ENCODE measurements at regions not wholly inside any gene's neighbourhood (a gene's known extent, or its start where the extent isn't known, plus 50 kb on each side); places are given as distances from the start of the nearest gene placed in this dataset.

GRCh38 chr12:111174251-111174960, 194.5 kb downstream of the PHETA1 start:
- no peak for DNase-seq (ENCODE audit: low read depth)

- DNase-seq (ENCODE audit: low read depth), result no peak
Observed at GRCh38 chr12:111173836-111174235, 195.1 kb downstream of the PHETA1 start.

- no peak for DNase-seq (ENCODE audit: low read depth)
Observed at GRCh38 chr12:111173391-111173790, 195.5 kb downstream of the PHETA1 start.

- DNase-seq (ENCODE audit: low read depth), result no peak
Observed at GRCh38 chr12:111172786-111173185, 196.1 kb downstream of the PHETA1 start.

GRCh38 chr12:111171832-111172231, 197.1 kb downstream of the PHETA1 start:
- DNase-seq (ENCODE audit: low read depth), result no peak

GRCh38 chr12:111171345-111171744, 197.6 kb downstream of the PHETA1 start:
- no peak for DNase-seq (ENCODE audit: low read depth)

- no peak for DNase-seq (ENCODE audit: low read depth)
Observed at GRCh38 chr12:111170543-111170942, 198.4 kb downstream of the PHETA1 start.

GRCh38 chr12:111169456-111169855, 199.4 kb downstream of the PHETA1 start:
- no peak for DNase-seq (ENCODE audit: low read depth)

- no peak for DNase-seq (ENCODE audit: low read depth)
Observed at GRCh38 chr12:111169032-111169431, 199.9 kb downstream of the PHETA1 start.

GRCh38 chr12:111168009-111168900, 200.6 kb downstream of the PHETA1 start:
- DNase-seq (ENCODE audit: low read depth), result no peak

- DNase-seq (ENCODE audit: low read depth), result no peak
Observed at GRCh38 chr12:111166779-111167540, 201.9 kb downstream of the PHETA1 start.

GRCh38 chr12:111164833-111165525, 203.9 kb downstream of the PHETA1 start:
- DNase-seq (ENCODE audit: low read depth), result no peak

- no peak for DNase-seq (ENCODE audit: low read depth)
Observed at GRCh38 chr12:111163422-111163821, 205.5 kb downstream of the PHETA1 start.

GRCh38 chr12:111161898-111162297, 207.0 kb downstream of the PHETA1 start:
- no peak for DNase-seq (ENCODE audit: low read depth)

GRCh38 chr12:111160350-111161241, 208.3 kb downstream of the PHETA1 start:
- DNase-seq (ENCODE audit: low read depth), result no peak

GRCh38 chr12:111158992-111159391, 209.9 kb downstream of the PHETA1 start:
- DNase-seq (ENCODE audit: low read depth), result no peak

GRCh38 chr12:111157486-111157885, 211.4 kb downstream of the PHETA1 start:
- DNase-seq (ENCODE audit: low read depth), result no peak

GRCh38 chr12:111156304-111156703, 212.6 kb downstream of the PHETA1 start:
- no peak for DNase-seq (ENCODE audit: low read depth)

GRCh38 chr12:111155521-111155920, 213.4 kb downstream of the PHETA1 start:
- no peak for DNase-seq (ENCODE audit: low read depth)

GRCh38 chr12:111155020-111155419, 213.9 kb downstream of the PHETA1 start:
- DNase-seq (ENCODE audit: low read depth), result no peak
